WTC11 (cell line): ENCODE measurements at regions not wholly inside any gene's neighbourhood (a gene's known extent, or its start where the extent isn't known, plus 50 kb on each side); places are given as distances from the start of the nearest gene placed in this dataset.

Source experiments
- CTCF ChIP-seq: fragments of 200-600 bp; IDR thresholded peaks from 2 replicates; pipeline ENCODE4 v1.8.0; 2022; ENCODE audit warnings: antibody characterized with exemption
- E2F1 ChIP-seq: sonication (generic); formaldehyde crosslinking; IDR thresholded peaks from 2 replicates; pipeline ENCODE4 v1.8.0; 2022; ENCODE audit warnings: mild to moderate bottlenecking, missing genetic modification reagents
- ELF4 ChIP-seq: sonication (generic); formaldehyde crosslinking; IDR thresholded peaks from 2 replicates; pipeline ENCODE4 v1.8.1; 2022; ENCODE audit warnings: low read depth, mild to moderate bottlenecking, moderate library complexity, missing genetic modification reagents
- ESRRA ChIP-seq: sonication (generic); formaldehyde crosslinking; IDR thresholded peaks from 2 replicates; pipeline ENCODE4 v1.8.1; 2022; ENCODE audit warnings: mild to moderate bottlenecking, missing genetic modification reagents, borderline replicate concordance
- IRF1 ChIP-seq: sonication (generic); formaldehyde crosslinking; IDR thresholded peaks from 2 replicates; pipeline ENCODE4 v1.8.0; 2023; ENCODE audit warnings: missing genetic modification reagents
- MAX ChIP-seq: sonication (generic); formaldehyde crosslinking; IDR thresholded peaks from 2 replicates; pipeline ENCODE4 v1.8.0; 2022; ENCODE audit warnings: mild to moderate bottlenecking, missing genetic modification reagents
- NR3C1 ChIP-seq: sonication (generic); formaldehyde crosslinking; conservative IDR thresholded peaks from 2 replicates; pipeline ENCODE4 v1.8.1; 2023; ENCODE audit warnings: low read depth, mild to moderate bottlenecking, missing genetic modification reagents
- PRRX2 ChIP-seq: fragments of 250-450 bp; sonication (Bioruptor Pico); IDR thresholded peaks from 2 replicates; pipeline ENCODE4 v1.8.0; 2021; ENCODE audit warnings: mild to moderate bottlenecking
- TCF7 ChIP-seq: sonication (generic); formaldehyde crosslinking; IDR thresholded peaks from 2 replicates; pipeline ENCODE4 v1.8.0; 2022; ENCODE audit warnings: mild to moderate bottlenecking, low read depth, missing genetic modification reagents, moderate library complexity
- USF1 ChIP-seq: sonication (generic); formaldehyde crosslinking; IDR thresholded peaks from 2 replicates; pipeline ENCODE4 v1.8.0; 2022; ENCODE audit warnings: mild to moderate bottlenecking, missing genetic modification reagents
- ZNF416 ChIP-seq: fragments of 250-450 bp; sonication (Bioruptor Pico); IDR thresholded peaks from 2 replicates; pipeline ENCODE4 v1.9.0; 2021; ENCODE audit warnings: mild to moderate bottlenecking, inconsistent platforms
- ZNF423 ChIP-seq: fragments of 250-450 bp; sonication (Bioruptor Pico); IDR thresholded peaks from 2 replicates; pipeline ENCODE4 v2.1.2; 2022; ENCODE audit warnings: mild to moderate bottlenecking, moderate library complexity
- TF ChIP-seq, protein P1 (sequence below): fragments of 250-450 bp; sonication (Bioruptor Pico); IDR thresholded peaks from 2 replicates; pipeline ENCODE4 v1.9.0; 2021; ENCODE audit warnings: mild to moderate bottlenecking, borderline replicate concordance

GRCh38 chr18:56289381-56289780 lies 349.0 kb downstream of the TXNL1 start:
- TF ChIP-seq CTCF, result no peak
- TF ChIP-seq USF1, result no peak
- TF ChIP-seq E2F1 (CRISPR knock-in tag), result no peak
- no peak for TF ChIP-seq ZNF423
- TF ChIP-seq IRF1 (CRISPR knock-in tag), result no peak
- TF ChIP-seq ZNF416, result no peak
- no peak for TF ChIP-seq PRRX2 (CRISPR knock-in tag)
- no peak for TF ChIP-seq ELF4 (CRISPR knock-in tag)
- TF ChIP-seq, protein P1, sequence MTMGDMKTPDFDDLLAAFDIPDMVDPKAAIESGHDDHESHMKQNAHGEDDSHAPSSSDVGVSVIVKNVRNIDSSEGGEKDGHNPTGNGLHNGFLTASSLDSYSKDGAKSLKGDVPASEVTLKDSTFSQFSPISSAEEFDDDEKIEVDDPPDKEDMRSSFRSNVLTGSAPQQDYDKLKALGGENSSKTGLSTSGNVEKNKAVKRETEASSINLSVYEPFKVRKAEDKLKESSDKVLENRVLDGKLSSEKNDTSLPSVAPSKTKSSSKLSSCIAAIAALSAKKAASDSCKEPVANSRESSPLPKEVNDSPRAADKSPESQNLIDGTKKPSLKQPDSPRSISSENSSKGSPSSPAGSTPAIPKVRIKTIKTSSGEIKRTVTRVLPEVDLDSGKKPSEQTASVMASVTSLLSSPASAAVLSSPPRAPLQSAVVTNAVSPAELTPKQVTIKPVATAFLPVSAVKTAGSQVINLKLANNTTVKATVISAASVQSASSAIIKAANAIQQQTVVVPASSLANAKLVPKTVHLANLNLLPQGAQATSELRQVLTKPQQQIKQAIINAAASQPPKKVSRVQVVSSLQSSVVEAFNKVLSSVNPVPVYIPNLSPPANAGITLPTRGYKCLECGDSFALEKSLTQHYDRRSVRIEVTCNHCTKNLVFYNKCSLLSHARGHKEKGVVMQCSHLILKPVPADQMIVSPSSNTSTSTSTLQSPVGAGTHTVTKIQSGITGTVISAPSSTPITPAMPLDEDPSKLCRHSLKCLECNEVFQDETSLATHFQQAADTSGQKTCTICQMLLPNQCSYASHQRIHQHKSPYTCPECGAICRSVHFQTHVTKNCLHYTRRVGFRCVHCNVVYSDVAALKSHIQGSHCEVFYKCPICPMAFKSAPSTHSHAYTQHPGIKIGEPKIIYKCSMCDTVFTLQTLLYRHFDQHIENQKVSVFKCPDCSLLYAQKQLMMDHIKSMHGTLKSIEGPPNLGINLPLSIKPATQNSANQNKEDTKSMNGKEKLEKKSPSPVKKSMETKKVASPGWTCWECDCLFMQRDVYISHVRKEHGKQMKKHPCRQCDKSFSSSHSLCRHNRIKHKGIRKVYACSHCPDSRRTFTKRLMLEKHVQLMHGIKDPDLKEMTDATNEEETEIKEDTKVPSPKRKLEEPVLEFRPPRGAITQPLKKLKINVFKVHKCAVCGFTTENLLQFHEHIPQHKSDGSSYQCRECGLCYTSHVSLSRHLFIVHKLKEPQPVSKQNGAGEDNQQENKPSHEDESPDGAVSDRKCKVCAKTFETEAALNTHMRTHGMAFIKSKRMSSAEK (CRISPR knock-in tag), result no peak
- TF ChIP-seq TCF7 (CRISPR knock-in tag), result no peak
- TF ChIP-seq NR3C1 (CRISPR knock-in tag), result no peak
- TF ChIP-seq MAX (CRISPR knock-in tag), result no peak
- no peak for TF ChIP-seq ESRRA (CRISPR knock-in tag)
